Heart right ventricle (tissue), 16 donors: ENCODE measurements at regions not wholly inside any gene's neighbourhood (a gene's known extent, or its start where the extent isn't known, plus 50 kb on each side); places are given as distances from the start of the nearest gene placed in this dataset.

Source experiments
- ATAC-seq, 8 donors: fragments of 200-7000 bp; cut with Tn5 transposase; one replicate each; pipeline ENCODE4 v1.9.1; 2020; ENCODE audit warnings: mild to moderate bottlenecking in 8 of 8, moderate library complexity in 8 of 8, moderate number of reproducible peaks in 1 of 8
- DNase-seq, 2 donors: peaks; one replicate each; pipeline ENCODE4 v3.0.0-alpha.2; 2020
- H3K27ac ChIP-seq, 10 donors: fragments of 200-600 bp; sonication (generic) in 2 of 10; one replicate each; pipeline versions ENCODE4 v1.5.0 to v1.8.0; 2020 to 2022; ENCODE audit warnings: mild to moderate bottlenecking in 3 of 10
- H3K27me3 ChIP-seq, 7 donors: fragments of 200-600 bp; one replicate each; pipeline ENCODE4 v1.8.0; 2021 to 2022; ENCODE audit warnings: mild to moderate bottlenecking in 2 of 7
- H3K36me3 ChIP-seq, 9 donors: fragments of 200-600 bp; sonication (generic) in 1 of 9; one replicate each; pipeline versions ENCODE4 v1.5.0 to v1.8.0; 2020 to 2022; ENCODE audit warnings: mild to moderate bottlenecking in 2 of 9
- H3K4me1 ChIP-seq, 9 donors: fragments of 200-600 bp; sonication (generic) in 1 of 9; one replicate each; pipeline versions ENCODE4 v1.5.0 to v1.8.0; 2020 to 2022; ENCODE audit warnings: mild to moderate bottlenecking in 4 of 9
- H3K4me3 ChIP-seq, 10 donors: fragments of 200-600 bp; sonication (generic) in 2 of 10; one replicate each; pipeline versions ENCODE4 v1.5.0 to v1.8.0; 2020 to 2022; ENCODE audit warnings: mild to moderate bottlenecking in 7 of 10, moderate library complexity in 2 of 10
- H3K9me3 ChIP-seq, 11 donors: fragments of 200-600 bp in 10 of 11; sonication (generic) in 2 of 11; one replicate each; pipeline versions ENCODE4 v1.5.0 to v1.8.0; 2013 to 2022; ENCODE audit warnings: mild to moderate bottlenecking in 2 of 11, control low read depth in 1 of 11, moderate library complexity in 1 of 11
- WGBS, 2 donors: extraction: QIAGEN DNeasy Blood & Tissue Kit; methylation state at CpG; one replicate each; pipeline ENCODE4 v1.1.7; 2013; ENCODE audit warnings: inconsistent platforms in 1 of 2; 5-methylcytosine and 5-hydroxymethylcytosine counted together
- intact Hi-C, 10 donors: fragments of 100-400 bp; cut with DNase I; formaldehyde crosslinking; loops; one replicate each; pipeline versions ENCODE4 v1.11.1 to v1.14.2; 2022
- TF ChIP-seq, protein P1 (sequence below), 9 donors: fragments of 200-600 bp; sonication (generic) in 2 of 9; IDR thresholded peaks; one replicate each; pipeline versions ENCODE4 v1.5.0 to v1.8.0; 2021 to 2022; ENCODE audit warnings: antibody characterized with exemption in 9 of 9, mild to moderate bottlenecking in 5 of 9, moderate library complexity in 1 of 9
- donor health status: Arrhythmogenic right ventricular cardiomyopathy.
- donor health status: ischemic (EF 13 %, LVEDD 7.1; RV severe dilation, severe dysfunction).
- donor health status: healthy with polysubstance abuse.
- donor health status: DM: no; HTN: yes; CAD: no.
- donor health status: DM: no; HTN: no; CAD: no.
- donor health status: ischemic (EF 25% LVEDD 6.9; RV normal size, moderate dysfunction).
- donor health status: ischemic (EF 25% LVEDD 5.7; RV mildly dilated, moderate dysfunction).
- donor health status: healthy.
- donor health status: DM: yes; HTN: yes; CAD: no.
- donor health status: Ischemic cardiomyopathy.
- donor health status: ischemic (EF 35%, LVEDD 5.7; RV mildly dilated, moderate dysfunction).
- donor health status: nonischemic (EF 11% LVEDD 7.7; RV severe dilation, severe dysfunction).
- donor health status: DM: yes; HTN: yes; CAD: no.
- donor health status: PGD.
- donor health status: ischemic (EF 29% LVEDD 5.4; RV normal size, mild dysfunction).
- donor health status: nonischemic (EF 23%, LVEDD 6.1; RV moderate dilation, normal function).

DNA sequence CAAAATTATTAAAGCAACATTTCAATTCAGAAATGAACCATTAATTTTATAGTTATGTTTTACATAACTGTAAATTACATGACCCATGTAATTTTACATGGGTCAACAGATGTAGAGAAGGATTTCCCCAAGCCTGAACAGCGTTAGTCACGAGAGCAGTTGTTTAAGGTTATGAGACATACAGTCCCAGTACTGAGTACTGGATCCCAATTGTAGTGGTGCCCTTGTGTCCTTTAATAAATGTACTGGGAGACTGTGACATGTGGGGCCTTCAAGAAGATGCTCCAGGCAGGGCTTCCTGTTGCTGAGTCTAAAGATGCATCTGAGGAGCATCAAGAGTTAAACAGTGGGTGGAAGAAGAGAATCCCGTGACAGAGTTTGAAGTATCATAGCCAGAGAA, 125.5 kb upstream of the ZNF462 start:
- Histone ChIP-seq H3K27me3 (no peaks in the 10 kb centered on the region), H3K27ac (no peak overlapping the region), H3K4me3 (no peak overlapping the region), H3K9me3 (no peaks in the 10 kb centered on the region), H3K4me1 (no peaks in the 10 kb centered on the region), H3K36me3 (no peaks in the 10 kb centered on the region)
- no peak for ATAC-seq
- whole genome bisulfite sequencing, 2 donors, result 86 to 88% methylated on average over 3 of the region's 3 CpGs
- TF ChIP-seq, protein P1, sequence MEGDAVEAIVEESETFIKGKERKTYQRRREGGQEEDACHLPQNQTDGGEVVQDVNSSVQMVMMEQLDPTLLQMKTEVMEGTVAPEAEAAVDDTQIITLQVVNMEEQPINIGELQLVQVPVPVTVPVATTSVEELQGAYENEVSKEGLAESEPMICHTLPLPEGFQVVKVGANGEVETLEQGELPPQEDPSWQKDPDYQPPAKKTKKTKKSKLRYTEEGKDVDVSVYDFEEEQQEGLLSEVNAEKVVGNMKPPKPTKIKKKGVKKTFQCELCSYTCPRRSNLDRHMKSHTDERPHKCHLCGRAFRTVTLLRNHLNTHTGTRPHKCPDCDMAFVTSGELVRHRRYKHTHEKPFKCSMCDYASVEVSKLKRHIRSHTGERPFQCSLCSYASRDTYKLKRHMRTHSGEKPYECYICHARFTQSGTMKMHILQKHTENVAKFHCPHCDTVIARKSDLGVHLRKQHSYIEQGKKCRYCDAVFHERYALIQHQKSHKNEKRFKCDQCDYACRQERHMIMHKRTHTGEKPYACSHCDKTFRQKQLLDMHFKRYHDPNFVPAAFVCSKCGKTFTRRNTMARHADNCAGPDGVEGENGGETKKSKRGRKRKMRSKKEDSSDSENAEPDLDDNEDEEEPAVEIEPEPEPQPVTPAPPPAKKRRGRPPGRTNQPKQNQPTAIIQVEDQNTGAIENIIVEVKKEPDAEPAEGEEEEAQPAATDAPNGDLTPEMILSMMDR (IDR thresholded peaks at IDR 0.05), result no peak
- DNase-seq, result no peak
- intact Hi-C loops, result no loop called here

DNA sequence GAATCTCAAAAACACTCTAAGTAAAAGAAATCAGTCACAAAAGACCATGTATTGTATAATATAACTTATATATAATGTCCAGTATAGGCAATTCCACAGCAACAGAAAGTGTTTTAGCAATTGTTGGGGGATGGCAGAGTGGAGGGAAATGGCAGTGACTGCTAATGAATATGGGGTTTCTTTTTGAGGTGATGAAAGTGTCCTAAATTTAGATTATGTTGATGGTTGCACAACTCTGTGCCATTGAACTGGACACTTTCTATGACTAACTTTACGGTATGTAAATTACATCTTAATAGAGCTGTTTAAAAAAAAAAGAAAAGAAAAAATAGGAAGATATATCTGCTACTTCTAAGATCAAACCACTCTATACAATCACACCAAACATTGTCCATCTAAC, 124.9 kb upstream of the ZNF462 start:
- H3K9me3 ChIP-seq, result no peaks in the 10 kb centered on the region
- 98 to 100% methylated on average over 1 of the region's 1 CpG for WGBS, 2 donors
- no peak overlapping the region for H3K27ac ChIP-seq
- H3K4me3 ChIP-seq, result no peak overlapping the region
- no peaks in the 10 kb centered on the region for H3K36me3 ChIP-seq
- DNase-seq (no peak), ATAC-seq (no peak)
- no peaks in the 10 kb centered on the region for H3K27me3 ChIP-seq
- intact Hi-C loops, result no loop called here
- TF ChIP-seq, protein P1 (IDR thresholded peaks at IDR 0.05), result no peak
- H3K4me1 ChIP-seq, result no peaks in the 10 kb centered on the region

DNA sequence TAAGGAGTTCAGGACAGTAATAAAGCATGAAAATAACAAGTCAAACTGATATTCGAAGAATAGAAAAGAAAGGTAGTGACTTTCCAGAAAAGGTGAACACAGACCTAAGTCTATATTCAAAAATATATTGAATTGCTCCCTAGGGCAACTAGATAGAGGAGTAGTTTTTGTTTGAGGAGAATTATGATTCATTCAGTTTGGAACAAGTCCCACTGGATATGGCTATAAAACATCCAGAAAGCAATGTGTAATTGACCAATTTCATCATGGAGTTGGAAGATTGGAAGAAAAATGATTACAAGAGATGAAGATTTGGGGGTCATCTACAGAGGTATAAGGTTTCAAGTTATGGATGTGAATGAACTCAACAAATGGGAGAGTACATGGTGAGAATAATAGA, 117.5 kb upstream of the ZNF462 start:
- ATAC-seq (no peak), DNase-seq (no peak)
- Histone ChIP-seq H3K36me3 (no peaks in the 10 kb centered on the region), H3K4me1 (peaks cover 0 to 8% (median 0%) of the 10 kb centered on the region in 9 donors), H3K4me3 (no peak overlapping the region), H3K27me3 (no peaks in the 10 kb centered on the region), H3K9me3 (no peaks in the 10 kb centered on the region), H3K27ac (no peak overlapping the region)
- TF ChIP-seq, protein P1 (IDR thresholded peaks at IDR 0.05), result no peak
- 86 to 89% methylated on average over 1 of the region's 1 CpG for WGBS, 2 donors
- intact Hi-C loops, result no loop called here

DNA sequence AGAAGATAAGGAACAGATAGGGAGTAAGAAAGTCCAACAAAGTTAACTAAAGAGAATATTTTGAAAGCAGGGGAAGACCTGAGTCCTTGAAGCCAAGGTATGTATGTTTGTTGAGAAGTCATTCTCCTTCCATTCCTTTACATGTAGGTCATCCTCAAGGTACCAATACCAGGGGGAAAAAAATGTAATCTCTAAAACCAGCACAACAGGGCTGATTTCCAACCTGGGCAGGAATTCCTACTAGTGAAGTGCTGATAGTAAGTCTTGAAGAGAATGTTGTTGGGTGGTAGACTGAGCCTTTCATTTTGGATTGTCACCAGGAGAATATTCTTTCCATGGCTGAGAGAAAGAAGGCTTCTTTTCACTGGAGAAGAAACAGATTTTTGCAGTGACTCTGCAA, 117.1 kb upstream of the ZNF462 start:
- intact Hi-C loops, result no loop called here
- Histone ChIP-seq H3K36me3 (no peaks in the 10 kb centered on the region), H3K27me3 (no peaks in the 10 kb centered on the region), H3K27ac (no peak overlapping the region), H3K4me3 (no peak overlapping the region), H3K9me3 (no peaks in the 10 kb centered on the region), H3K4me1 (peaks cover 0 to 8% (median 0%) of the 10 kb centered on the region in 9 donors)
- TF ChIP-seq, protein P1 (IDR thresholded peaks at IDR 0.05), result no peak
- DNase-seq (no peak), ATAC-seq (no peak)

DNA sequence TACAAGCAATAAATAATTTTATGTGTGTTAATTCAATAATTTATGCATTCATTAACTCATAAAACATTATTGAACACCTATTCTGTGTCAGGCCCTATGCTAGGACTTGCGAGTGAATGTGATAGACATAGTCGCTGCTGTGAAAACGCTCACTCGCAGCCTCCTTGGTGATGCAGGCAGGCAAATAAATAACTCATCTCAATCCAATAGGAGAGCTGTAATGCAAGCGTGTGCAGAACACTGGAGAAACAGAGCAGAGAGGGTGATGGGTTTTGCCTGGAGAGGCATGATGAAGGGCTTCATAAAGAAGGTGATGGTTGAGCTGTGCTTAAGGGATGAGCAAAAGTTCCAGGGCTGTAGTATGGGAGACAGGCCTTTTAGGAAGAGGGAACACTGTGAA, 111.3 kb upstream of the ZNF462 start:
- no peaks in the 10 kb centered on the region for H3K9me3 ChIP-seq
- ATAC-seq (no peak), DNase-seq (no peak)
- intact Hi-C loops, result no loop called here
- no peaks in the 10 kb centered on the region for H3K27me3 ChIP-seq
- 85 to 88% methylated on average over 5 of the region's 5 CpGs for WGBS, 2 donors
- H3K4me3 ChIP-seq, result no peak overlapping the region
- H3K36me3 ChIP-seq, result no peaks in the 10 kb centered on the region
- peaks cover 0 to 10% (median 4%) of the 10 kb centered on the region in 9 donors for H3K4me1 ChIP-seq
- TF ChIP-seq, protein P1 (IDR thresholded peaks at IDR 0.05), result no peak
- H3K27ac ChIP-seq, result no peak overlapping the region
